ENCODE measurements at regions not wholly inside any gene's neighbourhood (a gene's known extent, or its start where the extent isn't known, plus 50 kb on each side); places are given as distances from the start of the nearest gene placed in this dataset.
"Not testable (repeated sequence)": the region's sequence is repeated elsewhere in the genome, so short reads cannot be mapped to it uniquely, and the experiment has no call there.

- Mint-ChIP-seq H3K4me1 (ENCODE audit: low read depth) (no peaks in the 10 kb centered on the region), H3K4me3 (no peak overlapping the region), H3K27me3 (no peaks in the 10 kb centered on the region), H3K36me3 (ENCODE audit: low read depth) (no peaks in the 10 kb centered on the region), H3K27ac (no peak overlapping the region), H3K9me3 (peaks cover 31% of the 10 kb centered on the region)
- intact Hi-C loops (cut with micrococcal nuclease) = no loop called here
Measured at GRCh38 chr5:3511934-3512333, 83.7 kb upstream of the IRX1 start.

GRCh38 chr5:3511519-3511918 is 84.1 kb upstream of the IRX1 start:
- Mint-ChIP-seq H3K27ac (no peak overlapping the region), H3K4me1 (ENCODE audit: low read depth) (no peaks in the 10 kb centered on the region), H3K36me3 (ENCODE audit: low read depth) (no peaks in the 10 kb centered on the region), H3K27me3 (no peaks in the 10 kb centered on the region), H3K9me3 (peaks cover 31% of the 10 kb centered on the region), H3K4me3 (no peak overlapping the region)
- intact Hi-C loops (cut with micrococcal nuclease) = no loop called here

DNA sequence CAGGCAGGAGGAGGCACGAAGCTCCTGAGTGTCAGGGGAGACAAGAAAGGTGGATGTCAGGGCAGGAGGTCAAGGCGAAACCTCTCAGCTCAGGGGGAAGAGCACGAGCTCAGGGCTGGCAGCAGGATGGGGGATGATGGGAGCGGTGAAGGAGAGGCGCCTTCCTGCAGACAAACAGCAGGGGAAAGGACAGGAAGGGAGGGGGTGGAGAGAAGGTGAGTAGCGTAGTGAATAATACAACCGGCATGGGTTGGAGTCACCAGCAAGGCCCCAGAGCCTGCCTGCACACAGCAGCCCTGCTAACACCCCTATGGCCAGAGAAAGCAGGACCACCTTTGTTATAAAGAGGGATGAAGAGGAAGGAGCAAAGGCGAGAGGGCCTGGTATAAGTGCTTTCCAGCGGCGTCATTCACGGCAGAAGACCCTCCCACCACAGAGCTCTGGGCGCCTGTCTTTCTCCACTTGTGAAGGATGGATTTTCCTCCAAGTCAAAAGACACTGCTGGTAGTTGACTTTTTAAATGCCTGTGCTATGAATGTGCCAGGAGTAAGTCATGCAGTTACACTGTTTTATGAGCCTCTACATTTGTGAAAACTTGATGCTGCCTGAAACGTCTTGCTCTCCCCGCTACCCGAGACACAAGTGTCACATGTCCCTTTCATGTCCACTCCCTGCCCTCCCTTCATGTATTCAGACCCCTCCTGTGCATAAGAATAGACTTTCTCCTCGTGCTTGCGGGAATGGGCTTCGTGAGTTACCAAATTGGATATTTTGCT is 84.8 kb upstream of the IRX1 start:
- intact Hi-C loops (cut with micrococcal nuclease) = no loop called here
- H3K4me3 Mint-ChIP-seq = no peak overlapping the region

DNA sequence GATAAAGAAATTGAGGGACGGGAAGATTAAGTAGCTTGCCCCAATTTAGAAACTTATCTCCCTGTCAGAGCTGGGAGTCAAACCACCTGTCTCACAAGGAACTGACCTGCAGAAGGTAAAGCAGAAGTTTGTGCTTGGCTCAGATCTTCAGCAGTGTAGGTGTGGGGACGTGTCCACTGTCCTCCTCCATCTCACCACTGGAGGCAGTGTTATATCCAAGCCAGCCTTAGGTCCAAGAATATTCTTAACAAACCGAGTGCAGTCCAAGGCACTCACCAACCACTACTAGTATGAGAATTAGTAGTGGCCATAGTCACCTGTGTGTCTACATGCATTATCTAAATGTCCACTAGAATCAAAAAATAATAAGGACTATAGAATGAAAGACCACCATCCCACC is 86.3 kb upstream of the IRX1 start:
- Mint-ChIP-seq H3K9me3 (peaks cover 31% of the 10 kb centered on the region), H3K4me1 (ENCODE audit: low read depth) (no peaks in the 10 kb centered on the region)

More for the DNA sequence above, 84.8 kb upstream of the IRX1 start:
- no peaks in the 10 kb centered on the region for H3K36me3 Mint-ChIP-seq (ENCODE audit: low read depth)
- H3K9me3 Mint-ChIP-seq = peaks cover 31% of the 10 kb centered on the region
- no peaks in the 10 kb centered on the region for H3K4me1 Mint-ChIP-seq (ENCODE audit: low read depth)
- no peak overlapping the region for H3K27ac Mint-ChIP-seq
- H3K27me3 Mint-ChIP-seq = no peaks in the 10 kb centered on the region

GRCh38 chr5:3508395-3508794 is 87.2 kb upstream of the IRX1 start:
- Mint-ChIP-seq H3K36me3 (ENCODE audit: low read depth) (no peaks in the 10 kb centered on the region), H3K27me3 (no peaks in the 10 kb centered on the region), H3K4me1 (ENCODE audit: low read depth) (no peaks in the 10 kb centered on the region), H3K4me3 (no peak overlapping the region), H3K27ac (no peak overlapping the region), H3K9me3 (peaks cover 31% of the 10 kb centered on the region)
- intact Hi-C loops (cut with micrococcal nuclease) = no loop called here

More for the DNA sequence above, 86.3 kb upstream of the IRX1 start:
- Mint-ChIP-seq H3K36me3 (ENCODE audit: low read depth) (no peaks in the 10 kb centered on the region), H3K27me3 (no peaks in the 10 kb centered on the region), H3K27ac (no peak overlapping the region), H3K4me3 (no peak overlapping the region)
- intact Hi-C loops (cut with micrococcal nuclease) = no loop called here

DNA sequence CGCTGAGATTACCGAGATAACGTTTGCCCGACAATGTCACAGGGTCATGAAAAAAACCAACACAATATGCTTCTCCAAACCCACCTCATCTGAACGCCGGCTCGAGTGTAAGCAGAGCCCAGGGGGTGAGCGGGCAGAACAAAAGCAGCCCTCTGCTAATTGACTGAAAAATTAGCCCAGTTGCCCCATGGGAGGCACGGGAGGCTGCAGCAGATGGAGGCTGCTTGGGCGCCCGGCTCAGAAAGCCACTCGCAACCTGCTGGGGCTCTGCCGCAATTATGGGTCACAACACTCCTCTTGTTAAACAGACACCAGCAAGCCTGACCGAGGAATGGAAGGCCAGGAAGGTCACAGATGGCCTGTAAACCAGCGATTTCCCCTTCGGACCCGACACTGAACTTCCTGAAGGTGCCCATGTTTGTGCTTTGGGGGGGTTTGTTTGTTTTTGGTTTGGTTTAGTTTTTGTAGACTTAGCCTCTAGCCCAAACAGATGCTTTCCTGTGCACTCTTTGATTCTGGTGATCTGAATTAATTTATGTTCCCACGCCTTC is 104.6 kb upstream of the IRX1 start:
- no peaks in the 10 kb centered on the region for H3K9me3 Mint-ChIP-seq
- intact Hi-C loops (cut with micrococcal nuclease) = no loop called here
- no peaks in the 10 kb centered on the region for H3K36me3 Mint-ChIP-seq (ENCODE audit: low read depth)
- no peaks in the 10 kb centered on the region for H3K4me1 Mint-ChIP-seq (ENCODE audit: low read depth)
- no peak overlapping the region for H3K4me3 Mint-ChIP-seq
- H3K27me3 Mint-ChIP-seq = no peaks in the 10 kb centered on the region
- H3K27ac Mint-ChIP-seq = no peak overlapping the region

- H3K9me3 Mint-ChIP-seq = peaks cover under 1% of the 10 kb centered on the region
- H3K27me3 Mint-ChIP-seq = no peaks in the 10 kb centered on the region
- H3K27ac Mint-ChIP-seq = no peak overlapping the region
- H3K4me1 Mint-ChIP-seq (ENCODE audit: low read depth) = no peaks in the 10 kb centered on the region
- H3K36me3 Mint-ChIP-seq (ENCODE audit: low read depth) = no peaks in the 10 kb centered on the region
- intact Hi-C loops (cut with micrococcal nuclease) = no loop called here
- no peak overlapping the region for H3K4me3 Mint-ChIP-seq
Measured at GRCh38 chr5:3489239-3489843, 106.3 kb upstream of the IRX1 start.

- no peaks in the 10 kb centered on the region for H3K27me3 Mint-ChIP-seq
- intact Hi-C loops (cut with micrococcal nuclease) = no loop called here
- peaks cover 20% of the 10 kb centered on the region for H3K9me3 Mint-ChIP-seq
- H3K4me3 Mint-ChIP-seq = no peak overlapping the region
- no peaks in the 10 kb centered on the region for H3K36me3 Mint-ChIP-seq (ENCODE audit: low read depth)
- H3K4me1 Mint-ChIP-seq (ENCODE audit: low read depth) = no peaks in the 10 kb centered on the region
- H3K27ac Mint-ChIP-seq = no peak overlapping the region
Measured at GRCh38 chr5:3484836-3485235, 110.8 kb upstream of the IRX1 start.

GRCh38 chr5:3481175-3481574 is 114.5 kb upstream of the IRX1 start:
- no peaks in the 10 kb centered on the region for H3K27me3 Mint-ChIP-seq
- intact Hi-C loops (cut with micrococcal nuclease) = no loop called here
- H3K27ac Mint-ChIP-seq = no peak overlapping the region
- H3K4me3 Mint-ChIP-seq = no peak overlapping the region
- no peaks in the 10 kb centered on the region for H3K36me3 Mint-ChIP-seq (ENCODE audit: low read depth)
- no peaks in the 10 kb centered on the region for H3K4me1 Mint-ChIP-seq (ENCODE audit: low read depth)
- H3K9me3 Mint-ChIP-seq = peaks cover 20% of the 10 kb centered on the region

DNA sequence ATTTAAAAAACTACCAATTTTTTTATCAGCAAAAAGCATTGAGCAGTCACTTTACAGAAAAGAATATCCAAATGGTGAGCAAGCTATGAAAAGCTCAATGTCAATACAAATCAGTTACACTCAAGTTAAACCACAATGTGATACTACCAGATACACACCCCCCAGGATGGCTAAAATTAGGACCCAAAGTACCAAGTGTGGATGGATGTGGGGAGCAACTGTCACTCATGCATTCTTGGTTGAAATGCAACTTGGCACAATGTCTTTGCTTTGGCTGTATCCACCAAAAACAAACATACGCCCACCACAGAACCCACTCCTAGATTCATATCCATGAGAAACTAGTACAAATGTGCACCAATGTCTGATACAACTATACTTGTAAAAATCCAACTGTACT is 120.0 kb upstream of the IRX1 start:
- H3K9me3 Mint-ChIP-seq = no peaks in the 10 kb centered on the region

DNA sequence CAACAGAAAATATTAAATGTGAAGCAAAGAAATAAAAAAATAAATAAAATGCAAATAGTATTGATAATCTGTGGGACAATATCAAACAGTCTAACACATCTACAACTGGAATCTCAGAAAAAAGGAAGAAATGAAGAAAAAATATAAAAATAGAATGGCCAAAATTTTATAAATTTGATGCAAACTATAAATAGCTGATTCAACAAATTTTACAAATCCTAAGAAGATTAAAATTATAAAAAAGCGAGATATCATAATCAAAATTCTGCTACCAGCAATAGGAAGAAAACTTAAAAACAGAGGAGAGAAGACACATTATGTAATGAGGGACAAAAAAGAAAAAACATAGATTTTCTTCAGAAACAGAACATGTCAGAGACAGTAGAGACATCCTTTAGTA is 129.2 kb upstream of the IRX1 start:
- H3K4me3 Mint-ChIP-seq = no peak overlapping the region
- H3K27me3 Mint-ChIP-seq = no peaks in the 10 kb centered on the region
- no peaks in the 10 kb centered on the region for H3K36me3 Mint-ChIP-seq (ENCODE audit: low read depth)
- no peaks in the 10 kb centered on the region for H3K9me3 Mint-ChIP-seq
- intact Hi-C loops (cut with micrococcal nuclease) = no loop called here
- no peaks in the 10 kb centered on the region for H3K4me1 Mint-ChIP-seq (ENCODE audit: low read depth)
- no peak overlapping the region for H3K27ac Mint-ChIP-seq

More for the DNA sequence above, 120.0 kb upstream of the IRX1 start:
- intact Hi-C loops (cut with micrococcal nuclease) = no loop called here
- Mint-ChIP-seq H3K4me3 (no peak overlapping the region), H3K27me3 (no peaks in the 10 kb centered on the region), H3K27ac (no peak overlapping the region), H3K4me1 (ENCODE audit: low read depth) (no peaks in the 10 kb centered on the region), H3K36me3 (ENCODE audit: low read depth) (no peaks in the 10 kb centered on the region)

- H3K36me3 Mint-ChIP-seq (ENCODE audit: low read depth) = no peaks in the 10 kb centered on the region
- no peak overlapping the region for H3K4me3 Mint-ChIP-seq
- intact Hi-C loops (cut with micrococcal nuclease) = no loop called here
- H3K27me3 Mint-ChIP-seq = no peaks in the 10 kb centered on the region
- peaks cover 10% of the 10 kb centered on the region for H3K9me3 Mint-ChIP-seq
- H3K4me1 Mint-ChIP-seq (ENCODE audit: low read depth) = no peaks in the 10 kb centered on the region
- no peak overlapping the region for H3K27ac Mint-ChIP-seq
Measured at GRCh38 chr5:3460416-3460815, 135.2 kb upstream of the IRX1 start.

GRCh38 chr5:3456121-3456681 is 139.4 kb upstream of the IRX1 start:
- Mint-ChIP-seq H3K4me3 (no peak overlapping the region), H3K27me3 (no peaks in the 10 kb centered on the region), H3K9me3 (peaks cover 10% of the 10 kb centered on the region), H3K27ac (no peak overlapping the region), H3K36me3 (ENCODE audit: low read depth) (no peaks in the 10 kb centered on the region), H3K4me1 (ENCODE audit: low read depth) (no peaks in the 10 kb centered on the region)
- intact Hi-C loops (cut with micrococcal nuclease) = no loop called here

DNA sequence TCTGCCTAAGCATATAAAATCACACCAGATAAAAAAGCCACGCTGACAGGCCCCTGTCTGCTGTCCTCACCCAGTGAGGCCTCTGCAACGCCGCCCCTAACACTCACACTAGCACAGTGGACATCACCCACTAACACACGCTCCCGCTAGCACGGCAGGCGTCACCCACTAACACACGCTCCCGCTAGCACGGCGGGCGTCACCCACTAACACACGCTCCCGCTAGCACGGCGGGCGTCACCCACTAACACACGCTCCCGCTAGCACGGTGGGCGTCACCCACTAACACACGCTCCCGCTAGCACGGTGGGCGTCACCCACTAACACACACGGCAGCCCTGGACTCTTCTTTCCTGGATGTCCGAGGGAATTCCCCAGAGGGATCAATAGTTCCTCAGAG is 141.6 kb upstream of the IRX1 start:
- intact Hi-C loops (cut with micrococcal nuclease); H3K4me3 Mint-ChIP-seq; H3K27ac Mint-ChIP-seq; H3K27me3 Mint-ChIP-seq; H3K4me1 Mint-ChIP-seq (ENCODE audit: low read depth); H3K9me3 Mint-ChIP-seq; H3K36me3 Mint-ChIP-seq (ENCODE audit: low read depth): not testable (repeated sequence)
